ENCODE measurements at regions not wholly inside any gene's neighbourhood (a gene's known extent, or its start where the extent isn't known, plus 50 kb on each side); places are given as distances from the start of the nearest gene placed in this dataset.

GRCh38 chr3:104530934-104531333 lies 835.8 kb upstream of the ALCAM start:
- DNase-seq (ENCODE audit: unreplicated experiment), result no peak
- Mint-ChIP-seq H3K36me3 (ENCODE audit: insufficient read depth, unreplicated experiment) (no peaks in the 10 kb centered on the region), H3K9me3 (ENCODE audit: unreplicated experiment) (peaks cover 16% of the 10 kb centered on the region), H3K4me1 (ENCODE audit: insufficient read depth, unreplicated experiment) (no peaks in the 10 kb centered on the region), H3K4me3 (ENCODE audit: unreplicated experiment) (no peak overlapping the region), H3K27ac (ENCODE audit: low read depth, unreplicated experiment) (no peak overlapping the region), H3K27me3 (ENCODE audit: insufficient read depth, unreplicated experiment) (no peaks in the 10 kb centered on the region)
- intact Hi-C loops (cut with micrococcal nuclease), result no loop called here
- BruUV-seq (replicated peaks), result no TSS peak
- CTCF ChIA-PET, result interaction anchor here (0.5 kb wide), 1 partner anchor 1645 kb away, joined by 3 read pairs; no protein-coding TSS in a partner anchor
- no peak for TF ChIP-seq CTCF (IDR thresholded peaks at IDR 0.05; ENCODE audit: unreplicated experiment)
- POLR2A ChIA-PET, result no interaction called here

GRCh38 chr3:104536715-104537114 lies 830.0 kb upstream of the ALCAM start:
- intact Hi-C loops (cut with micrococcal nuclease), result no loop called here
- Mint-ChIP-seq H3K27ac (ENCODE audit: low read depth, unreplicated experiment) (no peak overlapping the region), H3K4me1 (ENCODE audit: insufficient read depth, unreplicated experiment) (no peaks in the 10 kb centered on the region), H3K4me3 (ENCODE audit: unreplicated experiment) (no peak overlapping the region), H3K9me3 (ENCODE audit: unreplicated experiment) (peaks cover 20% of the 10 kb centered on the region), H3K27me3 (ENCODE audit: insufficient read depth, unreplicated experiment) (no peaks in the 10 kb centered on the region), H3K36me3 (ENCODE audit: insufficient read depth, unreplicated experiment) (no peaks in the 10 kb centered on the region)
- ChIA-PET POLR2A (no interaction called here), CTCF (no interaction called here)
- TF ChIP-seq CTCF (IDR thresholded peaks at IDR 0.05; ENCODE audit: unreplicated experiment), result no peak
- BruUV-seq (replicated peaks), result no TSS peak
- DNase-seq (ENCODE audit: unreplicated experiment), result no peak

- no TSS peak for BruUV-seq (replicated peaks)
- ChIA-PET POLR2A (no interaction called here), CTCF (no interaction called here)
- no peak for DNase-seq (ENCODE audit: unreplicated experiment)
- no peak for TF ChIP-seq CTCF (IDR thresholded peaks at IDR 0.05; ENCODE audit: unreplicated experiment)
- H3K4me1 Mint-ChIP-seq (ENCODE audit: insufficient read depth, unreplicated experiment), result no peaks in the 10 kb centered on the region
- no peaks in the 10 kb centered on the region for H3K27me3 Mint-ChIP-seq (ENCODE audit: insufficient read depth, unreplicated experiment)
- peaks cover 15% of the 10 kb centered on the region for H3K9me3 Mint-ChIP-seq (ENCODE audit: unreplicated experiment)
- no peaks in the 10 kb centered on the region for H3K36me3 Mint-ChIP-seq (ENCODE audit: insufficient read depth, unreplicated experiment)
- intact Hi-C loops (cut with micrococcal nuclease), result no loop called here
- no peak overlapping the region for H3K4me3 Mint-ChIP-seq (ENCODE audit: unreplicated experiment)
- H3K27ac Mint-ChIP-seq (ENCODE audit: low read depth, unreplicated experiment), result no peak overlapping the region
These were observed 829.4 kb upstream of the ALCAM start for GRCh38 chr3:104537323-104537722.

- no peak for TF ChIP-seq CTCF (IDR thresholded peaks at IDR 0.05; ENCODE audit: unreplicated experiment)
- no TSS peak for BruUV-seq (replicated peaks)
- intact Hi-C loops (cut with micrococcal nuclease), result no loop called here
- Mint-ChIP-seq H3K27me3 (ENCODE audit: insufficient read depth, unreplicated experiment) (no peaks in the 10 kb centered on the region), H3K4me3 (ENCODE audit: unreplicated experiment) (no peak overlapping the region), H3K36me3 (ENCODE audit: insufficient read depth, unreplicated experiment) (no peaks in the 10 kb centered on the region), H3K9me3 (ENCODE audit: unreplicated experiment) (no peaks in the 10 kb centered on the region), H3K27ac (ENCODE audit: low read depth, unreplicated experiment) (no peak overlapping the region), H3K4me1 (ENCODE audit: insufficient read depth, unreplicated experiment) (no peaks in the 10 kb centered on the region)
- CTCF ChIA-PET, result no interaction called here
- POLR2A ChIA-PET, result no interaction called here
- DNase-seq (ENCODE audit: unreplicated experiment), result peak; percentile 31
These were observed 820.4 kb upstream of the ALCAM start for GRCh38 chr3:104546301-104546700.
